IgD-negative memory B cell (primary cell): ENCODE measurements at regions not wholly inside any gene's neighbourhood (a gene's known extent, or its start where the extent isn't known, plus 50 kb on each side); places are given as distances from the start of the nearest gene placed in this dataset.

Source experiments
- H3K27ac Mint-ChIP-seq, 3 donors: one replicate each; pipeline ENCODE4 v1.8.0; 2020 to 2022; ENCODE audit warnings: mild to moderate bottlenecking in 3 of 3, mixed read lengths in 3 of 3, moderate library complexity in 1 of 3
- H3K27me3 Mint-ChIP-seq: one replicate; pipeline ENCODE4 v1.8.0; 2021; ENCODE audit warnings: mixed read lengths
- H3K36me3 Mint-ChIP-seq: one replicate; pipeline ENCODE4 v1.8.0; 2020; ENCODE audit warnings: mild to moderate bottlenecking, mixed read lengths
- H3K4me1 Mint-ChIP-seq, 3 donors: one replicate each; pipeline ENCODE4 v1.8.0; 2020 to 2022; ENCODE audit warnings: mixed read lengths in 3 of 3, mild to moderate bottlenecking in 1 of 3
- H3K4me3 Mint-ChIP-seq, 4 donors: one replicate each; pipeline ENCODE4 v1.8.0; 2020 to 2022; ENCODE audit warnings: mild to moderate bottlenecking in 4 of 4, mixed read lengths in 4 of 4, moderate library complexity in 3 of 4
- H3K9me3 Mint-ChIP-seq, 3 donors: one replicate each; pipeline ENCODE4 v1.8.0; 2020 to 2021; ENCODE audit warnings: mixed read lengths in 3 of 3, mild to moderate bottlenecking in 1 of 3

DNA sequence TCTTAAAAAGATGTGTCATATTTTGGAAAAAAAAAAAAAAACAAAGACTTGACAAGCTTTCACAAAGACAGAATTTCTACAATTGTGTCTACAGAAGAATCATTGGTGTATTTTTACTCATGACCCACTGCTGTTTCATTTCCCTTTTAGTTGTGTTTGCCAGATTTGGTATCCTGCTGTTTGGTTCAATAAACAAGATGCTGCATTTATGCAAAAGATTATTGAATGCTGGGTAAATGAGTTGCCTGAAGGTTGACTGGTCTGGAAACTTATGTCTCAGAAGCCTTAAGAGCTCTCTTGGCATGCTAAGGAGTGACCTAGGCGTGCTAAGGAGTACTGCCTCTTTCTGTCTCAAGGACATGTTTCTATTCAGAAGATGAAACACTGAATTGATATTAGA lies 64.9 kb upstream of the NPY2R start:
- Mint-ChIP-seq H3K36me3 (no peaks in the 10 kb centered on the region), H3K9me3 (peaks cover 0 to 4% (median 0%) of the 10 kb centered on the region in 3 donors), H3K4me3 (no peak overlapping the region), H3K27ac (no peak overlapping the region), H3K27me3 (no peaks in the 10 kb centered on the region), H3K4me1 (no peaks in the 10 kb centered on the region)
